ENCODE measurements at regions not wholly inside any gene's neighbourhood (a gene's known extent, or its start where the extent isn't known, plus 50 kb on each side); places are given as distances from the start of the nearest gene placed in this dataset.

DNA sequence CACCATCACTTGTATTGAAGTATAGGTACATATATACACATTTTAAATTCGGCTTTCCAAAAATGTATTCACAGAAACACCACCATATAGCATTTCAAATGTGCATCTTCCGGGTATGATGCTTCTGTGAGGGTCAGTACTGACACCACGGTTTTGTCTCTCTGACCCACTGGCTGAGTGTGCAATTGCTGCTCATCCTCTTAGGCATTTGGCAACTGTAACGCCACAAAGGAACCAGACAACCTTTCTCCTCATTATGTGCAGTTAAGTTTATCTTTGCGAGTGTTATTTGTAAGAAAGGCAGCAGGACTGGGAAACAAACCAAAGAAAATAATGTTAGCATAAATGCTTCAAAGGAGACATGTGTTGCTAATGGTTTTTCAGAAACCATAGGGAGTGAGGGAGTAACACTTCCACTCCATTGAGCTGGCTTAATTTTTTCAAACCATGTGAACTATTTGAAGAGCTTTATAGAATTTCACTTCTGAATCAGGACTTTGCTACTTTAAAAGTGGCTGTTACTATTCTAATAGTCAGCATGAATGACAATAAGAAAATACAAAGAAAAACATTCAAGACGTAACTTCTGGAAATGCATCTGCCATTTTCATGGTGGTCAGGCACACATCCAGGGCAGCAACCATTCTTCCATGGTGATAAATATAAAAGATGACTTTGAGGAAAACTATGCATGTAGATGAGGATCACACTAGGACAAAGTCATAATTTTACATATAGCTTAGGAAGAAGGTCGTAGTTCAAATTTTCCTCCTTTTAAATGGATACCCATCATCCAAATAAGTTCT lies 423.3 kb downstream of the MZT1 start:
- no peak for DNase-seq
- H3K9me3 ChIP-seq, result no peaks in the 10 kb centered on the region
- ATAC-seq, result no peak
- H3K4me1 ChIP-seq (ENCODE audit: low read depth), result no peaks in the 10 kb centered on the region
- TF ChIP-seq, protein P1, sequence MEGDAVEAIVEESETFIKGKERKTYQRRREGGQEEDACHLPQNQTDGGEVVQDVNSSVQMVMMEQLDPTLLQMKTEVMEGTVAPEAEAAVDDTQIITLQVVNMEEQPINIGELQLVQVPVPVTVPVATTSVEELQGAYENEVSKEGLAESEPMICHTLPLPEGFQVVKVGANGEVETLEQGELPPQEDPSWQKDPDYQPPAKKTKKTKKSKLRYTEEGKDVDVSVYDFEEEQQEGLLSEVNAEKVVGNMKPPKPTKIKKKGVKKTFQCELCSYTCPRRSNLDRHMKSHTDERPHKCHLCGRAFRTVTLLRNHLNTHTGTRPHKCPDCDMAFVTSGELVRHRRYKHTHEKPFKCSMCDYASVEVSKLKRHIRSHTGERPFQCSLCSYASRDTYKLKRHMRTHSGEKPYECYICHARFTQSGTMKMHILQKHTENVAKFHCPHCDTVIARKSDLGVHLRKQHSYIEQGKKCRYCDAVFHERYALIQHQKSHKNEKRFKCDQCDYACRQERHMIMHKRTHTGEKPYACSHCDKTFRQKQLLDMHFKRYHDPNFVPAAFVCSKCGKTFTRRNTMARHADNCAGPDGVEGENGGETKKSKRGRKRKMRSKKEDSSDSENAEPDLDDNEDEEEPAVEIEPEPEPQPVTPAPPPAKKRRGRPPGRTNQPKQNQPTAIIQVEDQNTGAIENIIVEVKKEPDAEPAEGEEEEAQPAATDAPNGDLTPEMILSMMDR (IDR thresholded peaks at IDR 0.05), result no peak
- H3K36me3 ChIP-seq (ENCODE audit: low read depth), result no peaks in the 10 kb centered on the region
- intact Hi-C loops (cut with DNase I, micrococcal nuclease), result no loop called here
- H3K4me3 ChIP-seq, result no peak overlapping the region

DNA sequence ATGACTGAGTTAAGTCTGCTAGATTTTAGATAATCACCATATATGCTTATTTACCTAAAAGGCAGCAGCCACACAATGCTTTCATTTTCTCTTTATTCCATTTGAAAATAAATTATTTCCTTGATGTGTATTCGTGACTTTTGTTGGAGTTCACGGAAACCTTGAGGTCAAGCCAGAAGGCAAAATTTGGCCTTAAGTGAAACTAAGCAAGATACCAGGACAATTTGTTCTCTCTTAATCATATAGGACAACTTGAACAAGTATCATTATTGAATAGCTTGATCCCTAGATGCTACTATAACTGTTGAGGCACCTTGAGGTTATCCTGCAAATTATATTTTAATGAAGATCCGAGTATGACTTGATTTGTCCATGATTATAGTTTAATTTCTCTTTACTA lies 429.2 kb upstream of the DACH1 start:
- TF ChIP-seq, protein P1 (IDR thresholded peaks at IDR 0.05), result no peak
- Histone ChIP-seq H3K36me3 (ENCODE audit: low read depth) (no peaks in the 10 kb centered on the region), H3K4me3 (no peak overlapping the region), H3K4me1 (ENCODE audit: low read depth) (no peaks in the 10 kb centered on the region), H3K9me3 (no peaks in the 10 kb centered on the region)
- intact Hi-C loops (cut with DNase I, micrococcal nuclease), result no loop called here
- no peak for DNase-seq
- ATAC-seq, result no peak

DNA sequence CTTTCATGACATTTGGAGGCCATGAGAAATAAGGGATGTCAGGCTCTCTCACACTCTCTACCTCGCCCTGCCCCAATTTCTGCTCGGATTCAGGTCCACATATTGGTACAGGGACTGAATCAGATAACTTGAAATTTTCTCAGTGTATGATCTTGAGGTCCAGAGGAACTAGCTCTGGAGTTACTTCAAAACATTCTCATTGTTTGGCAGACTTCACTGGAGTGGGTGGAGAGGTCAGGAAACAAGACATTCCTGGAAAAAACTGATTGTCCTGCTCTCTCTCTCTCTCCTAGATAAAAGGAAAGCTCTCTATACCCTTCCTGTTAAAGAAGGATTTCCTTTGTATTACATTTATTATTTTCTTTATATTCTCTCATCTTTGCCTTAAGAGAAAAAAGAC lies 428.1 kb upstream of the DACH1 start:
- TF ChIP-seq, protein P1 (IDR thresholded peaks at IDR 0.05), result no peak
- H3K36me3 ChIP-seq (ENCODE audit: low read depth), result no peaks in the 10 kb centered on the region
- no peaks in the 10 kb centered on the region for H3K9me3 ChIP-seq
- DNase-seq (no peak), ATAC-seq (no peak)
- intact Hi-C loops (cut with DNase I, micrococcal nuclease), result no loop called here
- no peak overlapping the region for H3K4me3 ChIP-seq
- H3K4me1 ChIP-seq (ENCODE audit: low read depth), result no peaks in the 10 kb centered on the region

DNA sequence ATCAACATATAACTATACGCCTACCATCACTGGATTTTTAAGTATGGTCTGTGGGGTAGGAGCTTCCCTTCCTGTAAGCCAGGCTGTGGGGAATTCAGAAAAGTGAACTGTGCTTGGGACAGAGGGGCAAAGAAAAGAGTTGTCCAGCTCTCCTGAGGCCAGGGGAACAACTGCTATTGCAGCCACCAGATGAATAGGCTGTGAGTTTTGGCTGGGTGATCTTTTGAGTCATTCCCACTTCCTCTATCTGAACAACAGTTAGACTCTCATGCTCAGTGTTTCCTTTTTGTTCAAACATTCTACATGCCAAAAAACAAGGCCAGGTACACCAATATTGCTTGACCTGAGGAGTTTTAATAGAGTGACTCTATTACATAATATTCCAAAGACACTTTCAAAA lies 426.2 kb upstream of the DACH1 start:
- no peaks in the 10 kb centered on the region for H3K36me3 ChIP-seq (ENCODE audit: low read depth)
- TF ChIP-seq, protein P1 (IDR thresholded peaks at IDR 0.05), result no peak
- H3K4me3 ChIP-seq, result no peak overlapping the region
- intact Hi-C loops (cut with DNase I, micrococcal nuclease), result no loop called here
- ATAC-seq (no peak), DNase-seq (no peak)
- no peaks in the 10 kb centered on the region for H3K4me1 ChIP-seq (ENCODE audit: low read depth)
- no peaks in the 10 kb centered on the region for H3K9me3 ChIP-seq

DNA sequence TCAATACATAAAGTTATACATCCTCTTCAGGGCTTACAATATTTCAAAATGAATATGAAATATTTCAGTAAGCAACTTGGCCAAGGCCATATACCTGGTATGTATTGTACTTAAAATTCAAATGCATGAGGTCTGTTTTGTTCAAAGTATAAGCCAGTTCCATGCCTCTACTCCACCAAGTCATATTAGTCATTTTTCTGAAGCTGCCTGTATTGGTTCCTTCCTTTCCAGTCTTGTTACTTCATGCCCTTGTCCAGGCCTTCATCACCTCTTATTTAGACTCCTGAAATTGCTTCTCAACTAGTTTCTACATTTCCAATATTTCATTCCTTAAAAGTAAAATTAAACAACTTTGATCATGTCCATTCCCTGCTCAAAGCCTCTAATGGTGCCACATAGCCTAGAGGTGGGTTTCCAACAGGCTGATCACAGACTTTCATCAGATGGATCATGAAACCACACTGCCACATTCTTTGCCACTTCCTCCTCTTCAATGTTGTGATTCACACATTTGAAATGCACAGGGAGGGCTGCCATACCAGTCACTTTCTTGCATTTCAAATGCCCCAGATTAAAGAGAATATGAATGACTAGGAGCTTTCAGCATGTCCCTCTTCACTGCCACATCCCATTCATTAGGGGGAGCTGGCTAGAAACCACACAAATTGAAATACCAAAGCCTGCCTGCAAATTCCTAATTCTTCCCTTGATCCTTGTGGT lies 424.1 kb upstream of the DACH1 start:
- ATAC-seq (no peak), DNase-seq (no peak)
- Histone ChIP-seq H3K4me1 (ENCODE audit: low read depth) (no peaks in the 10 kb centered on the region), H3K4me3 (no peak overlapping the region), H3K9me3 (no peaks in the 10 kb centered on the region), H3K36me3 (ENCODE audit: low read depth) (no peaks in the 10 kb centered on the region)
- intact Hi-C loops (cut with DNase I, micrococcal nuclease), result no loop called here
- TF ChIP-seq, protein P1 (IDR thresholded peaks at IDR 0.05), result no peak

All from mucosa of descending colon (tissue), 3 donors.